RWPE2 (cell line): ENCODE measurements at regions not wholly inside any gene's neighbourhood (a gene's known extent, or its start where the extent isn't known, plus 50 kb on each side); places are given as distances from the start of the nearest gene placed in this dataset.

Experiments used
- ATAC-seq: fragments of 200-7000 bp; cut with Tn5 transposase; 3 replicates; pipeline ENCODE4 v1.9.1; 2021; ENCODE audit warnings: low read depth
- DNase-seq: peaks from one replicate; pipeline ENCODE4 v3.0.0-alpha.2; 2020; ENCODE audit warnings: low spot score
- H3K27ac ChIP-seq: fragments of 450-650 bp; 2 replicates; pipeline ENCODE4 v1.5.1; 2017; ENCODE audit warnings: mild to moderate bottlenecking; ENCODE audit not compliant: poor library complexity, severe bottlenecking
- H3K27me3 ChIP-seq: fragments of 250-450 bp; sonication (Bioruptor Pico); 2 replicates; pipeline ENCODE4 v1.5.1; 2021; ENCODE audit warnings: mild to moderate bottlenecking, moderate library complexity; ENCODE audit not compliant: insufficient read depth, poor library complexity, severe bottlenecking
- H3K36me3 ChIP-seq: fragments of 250-450 bp; sonication (Bioruptor Pico); 2 replicates; pipeline ENCODE4 v1.5.1; 2020; ENCODE audit warnings: low read depth, mild to moderate bottlenecking, moderate library complexity
- H3K4me1 ChIP-seq: fragments of 250-450 bp; sonication (Bioruptor Pico); 2 replicates; pipeline ENCODE4 v1.5.1; 2021; ENCODE audit warnings: mild to moderate bottlenecking, moderate library complexity; ENCODE audit not compliant: insufficient read depth, poor library complexity, severe bottlenecking
- H3K4me3 ChIP-seq: fragments of 250-450 bp; sonication (Bioruptor Pico); 2 replicates; pipeline ENCODE4 v1.5.1; 2021; ENCODE audit warnings: mild to moderate bottlenecking, moderate library complexity; ENCODE audit not compliant: severe bottlenecking
- H3K9me3 ChIP-seq: fragments of 250-450 bp; sonication (Bioruptor Pico); 2 replicates; pipeline ENCODE4 v1.5.1; 2021; ENCODE audit warnings: mild to moderate bottlenecking, moderate library complexity; ENCODE audit not compliant: severe bottlenecking
- CTCF ChIP-seq: fragments of 450-650 bp; IDR thresholded peaks from one replicate; pipeline ENCODE4 v1.5.1; 2017; ENCODE audit warnings: mild to moderate bottlenecking, moderate library complexity; ENCODE audit not compliant: poor library complexity, severe bottlenecking

GRCh38 chr17:13775450-13775849, 173.7 kb upstream of the HS3ST3A1 start:
- Histone ChIP-seq H3K9me3 (no peaks in the 10 kb centered on the region), H3K4me3 (no peak overlapping the region), H3K27me3 (no peaks in the 10 kb centered on the region), H3K27ac (peak overlapping the region; percentile 88), H3K4me1 (peaks cover 21% of the 10 kb centered on the region), H3K36me3 (no peaks in the 10 kb centered on the region)
- no peak for TF ChIP-seq CTCF
- DNase-seq (no peak), ATAC-seq (peak; percentile 77)

DNA sequence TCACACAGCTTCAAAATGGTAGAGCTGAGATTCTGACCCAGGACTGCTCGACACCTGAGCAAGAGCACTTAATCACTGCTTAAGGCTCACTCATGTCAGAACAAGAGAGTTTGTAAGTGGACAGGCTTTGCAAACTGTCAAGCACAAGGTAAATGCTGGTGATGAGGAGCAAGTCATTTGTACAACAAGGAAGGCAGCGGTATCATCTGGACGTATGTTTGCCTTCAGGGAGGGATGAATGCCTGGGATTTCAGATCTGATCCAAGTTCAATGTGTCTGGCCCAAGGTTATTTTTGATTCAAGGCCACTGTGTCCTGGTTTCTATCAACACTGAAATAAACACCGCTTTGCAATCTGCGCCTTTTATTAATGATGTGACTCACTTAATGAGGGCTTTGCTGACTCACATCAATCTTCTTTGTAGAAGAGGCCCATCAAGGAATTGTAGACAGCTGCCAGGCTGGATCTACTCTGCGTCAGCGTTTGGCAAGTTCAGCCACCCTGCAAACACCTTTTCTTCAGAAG, 174.4 kb upstream of the HS3ST3A1 start:
- Histone ChIP-seq H3K4me3 (no peak overlapping the region), H3K4me1 (peaks cover 21% of the 10 kb centered on the region), H3K27me3 (no peaks in the 10 kb centered on the region), H3K36me3 (no peaks in the 10 kb centered on the region), H3K27ac (peak overlapping the region; percentile 88), H3K9me3 (no peaks in the 10 kb centered on the region)
- no peak for TF ChIP-seq CTCF
- DNase-seq (no peak), ATAC-seq (peak; percentile 82)

DNA sequence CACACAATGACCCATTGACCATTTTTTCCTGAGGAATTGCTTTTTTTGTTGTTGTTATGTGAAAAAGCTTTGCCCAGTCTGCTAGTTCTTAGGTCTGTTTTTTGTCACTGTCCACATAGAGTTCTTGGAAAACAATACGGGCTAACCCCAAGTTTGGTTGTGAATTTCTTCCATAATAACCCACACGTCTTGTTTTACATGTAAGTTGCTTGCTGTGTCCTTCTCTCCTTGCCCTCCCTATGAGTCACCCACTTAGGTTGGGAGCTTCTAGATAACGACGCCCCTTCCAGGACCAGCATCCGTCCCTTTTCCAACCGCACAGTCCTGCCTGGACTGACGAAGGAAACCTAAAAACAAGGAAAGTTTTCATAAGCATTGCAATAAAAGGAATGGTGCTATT, 175.3 kb upstream of the HS3ST3A1 start:
- no peaks in the 10 kb centered on the region for H3K36me3 ChIP-seq
- ATAC-seq (no peak), DNase-seq (no peak)
- no peaks in the 10 kb centered on the region for H3K27me3 ChIP-seq
- H3K9me3 ChIP-seq = no peaks in the 10 kb centered on the region
- H3K4me3 ChIP-seq = no peak overlapping the region
- TF ChIP-seq CTCF = no peak
- H3K27ac ChIP-seq = peak overlapping the region; percentile 88
- H3K4me1 ChIP-seq = peaks cover 21% of the 10 kb centered on the region

DNA sequence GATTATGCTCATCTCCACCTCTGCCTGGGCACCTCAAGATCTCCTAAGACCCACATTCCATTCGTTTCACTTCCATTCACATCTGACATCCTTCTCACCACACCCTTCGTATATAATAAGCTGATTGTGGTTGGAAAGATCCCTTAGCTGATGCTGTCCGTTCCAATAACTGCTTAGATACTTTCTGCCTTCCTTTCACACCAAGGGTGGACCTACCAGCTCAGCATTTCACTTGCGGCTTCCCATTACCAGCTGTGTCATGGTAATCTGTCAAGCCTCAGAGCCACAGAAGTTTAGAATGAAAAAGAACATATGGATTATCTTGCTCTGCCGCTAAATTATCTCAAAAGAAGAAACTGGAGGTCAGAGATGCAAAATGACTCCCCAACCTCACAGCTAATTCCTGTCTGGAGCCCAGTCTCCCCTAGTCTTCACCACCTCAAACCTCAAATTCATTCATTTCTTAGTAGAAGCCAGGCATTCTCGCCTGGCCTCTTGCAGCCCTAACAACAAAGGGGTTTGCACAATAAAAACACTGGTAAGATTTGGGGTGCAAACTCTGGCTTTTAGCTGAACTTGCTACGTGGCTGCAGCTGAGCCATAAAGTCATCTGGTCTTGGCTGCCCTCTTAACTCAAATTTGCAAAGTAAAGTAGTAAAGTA, 182.8 kb upstream of the HS3ST3A1 start:
- DNase-seq (no peak), ATAC-seq (no peak)
- Histone ChIP-seq H3K9me3 (no peaks in the 10 kb centered on the region), H3K36me3 (no peaks in the 10 kb centered on the region), H3K4me1 (no peaks in the 10 kb centered on the region), H3K27me3 (no peaks in the 10 kb centered on the region), H3K27ac (no peak overlapping the region), H3K4me3 (no peak overlapping the region)
- no peak for TF ChIP-seq CTCF

DNA sequence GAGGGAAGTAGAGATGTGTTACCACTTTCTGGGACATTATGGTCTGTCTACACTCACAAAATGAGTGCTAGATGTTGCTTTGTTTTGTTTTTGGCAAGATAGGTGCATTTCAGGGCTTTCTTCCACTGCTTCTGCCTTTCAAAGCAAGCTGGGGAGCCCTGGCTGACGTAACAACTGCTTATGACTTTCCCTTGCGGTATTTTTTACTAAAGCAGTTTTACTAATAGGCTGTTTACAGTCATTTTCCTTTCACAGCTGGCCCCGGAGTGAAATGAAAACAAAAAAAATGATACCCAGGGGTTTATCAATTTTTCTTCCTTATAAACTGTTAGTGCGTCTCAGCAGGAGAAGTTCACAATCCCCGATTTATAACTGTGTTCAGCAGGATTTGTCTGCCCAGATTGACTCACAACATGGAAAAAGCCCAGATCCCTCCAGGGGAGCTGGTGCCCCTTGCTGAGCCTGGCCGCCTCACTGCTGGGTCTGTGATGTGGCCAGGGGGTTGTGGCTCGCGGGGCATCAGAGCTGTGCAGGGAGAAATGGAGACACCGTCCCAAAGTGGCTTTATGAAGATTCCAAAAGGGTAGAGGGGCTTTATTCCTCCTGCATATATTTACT, 184.4 kb upstream of the HS3ST3A1 start:
- no peak for TF ChIP-seq CTCF
- Histone ChIP-seq H3K4me1 (no peaks in the 10 kb centered on the region), H3K36me3 (no peaks in the 10 kb centered on the region), H3K27ac (no peak overlapping the region), H3K4me3 (no peak overlapping the region), H3K27me3 (no peaks in the 10 kb centered on the region), H3K9me3 (no peaks in the 10 kb centered on the region)
- DNase-seq (no peak), ATAC-seq (no peak)
